HL-60 (cell line): ENCODE measurements at regions not wholly inside any gene's neighbourhood (a gene's known extent, or its start where the extent isn't known, plus 50 kb on each side); places are given as distances from the start of the nearest gene placed in this dataset.

Source experiments
- DNase-seq, 2 experiments: peaks; one replicate each; pipeline ENCODE4 v3.0.0-alpha.2; 2010 to 2020; ENCODE audit warnings: low read depth in 1 of 2, low spot score in 1 of 2
- H3K27ac ChIP-seq: fragments of 250-450 bp; sonication (Bioruptor Pico); replicated peaks from 2 replicates; pipeline ENCODE4 v1.5.1; 2020; ENCODE audit warnings: mild to moderate bottlenecking, moderate library complexity
- H3K27me3 ChIP-seq: fragments of 250-450 bp; sonication (Bioruptor Pico); 2 replicates; pipeline ENCODE4 v1.5.1; 2021; ENCODE audit warnings: mild to moderate bottlenecking, moderate library complexity; ENCODE audit not compliant: insufficient read depth, poor library complexity, severe bottlenecking
- H3K4me3 ChIP-seq: replicated peaks from 2 replicates; pipeline ENCODE4 v1.5.1; 2011; ENCODE audit warnings: mild to moderate bottlenecking, control low read depth, low read length; ENCODE audit not compliant: insufficient read depth
- GABPA ChIP-seq: IDR thresholded peaks from 2 replicates; pipeline ENCODE4 v1.6.1; 2012; ENCODE audit warnings: low read depth
- POLR2AphosphoS5 ChIP-seq: IDR thresholded peaks from 2 replicates; pipeline ENCODE4 v1.6.1; 2012; ENCODE audit warnings: low read depth
- SPI1 ChIP-seq: IDR thresholded peaks from 2 replicates; pipeline ENCODE4 v1.6.1; 2012; ENCODE audit warnings: low read depth, mild to moderate bottlenecking, borderline replicate concordance
- TF ChIP-seq, protein P1 (sequence below): IDR thresholded peaks from one replicate; pipeline ENCODE4 v1.5.1; 2011; ENCODE audit warnings: low read length, control low read depth, inconsistent platforms; ENCODE audit not compliant: insufficient read depth
- TF ChIP-seq, protein P2 (sequence below): IDR thresholded peaks from 2 replicates; pipeline ENCODE4 v1.6.1; 2012; ENCODE audit warnings: low read depth; ENCODE audit not compliant: insufficient replicate concordance

DNA sequence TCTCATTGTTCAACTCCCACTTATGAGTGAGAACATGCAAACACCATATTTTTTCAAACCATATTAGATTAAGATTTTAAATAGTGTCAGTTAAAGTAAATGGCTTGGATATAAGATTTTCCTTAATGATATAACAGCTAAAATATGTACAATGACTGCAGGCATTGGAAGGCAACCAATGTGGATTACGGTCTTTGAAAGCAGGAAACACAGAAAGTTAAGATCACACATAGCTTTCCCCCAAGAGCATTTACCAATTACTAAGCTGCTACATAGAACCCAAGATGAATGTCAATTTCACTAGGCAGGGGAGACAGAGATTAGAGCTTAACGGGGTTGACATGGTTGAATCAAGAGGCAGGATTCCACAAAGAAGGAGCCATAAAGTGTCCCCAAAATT lies 173.2 kb upstream of the TRPC4 start:
- DNase-seq: no peak
- TF ChIP-seq POLR2AphosphoS5 (no peak), SPI1 (no peak), GABPA (no peak)
- TF ChIP-seq, protein P1, sequence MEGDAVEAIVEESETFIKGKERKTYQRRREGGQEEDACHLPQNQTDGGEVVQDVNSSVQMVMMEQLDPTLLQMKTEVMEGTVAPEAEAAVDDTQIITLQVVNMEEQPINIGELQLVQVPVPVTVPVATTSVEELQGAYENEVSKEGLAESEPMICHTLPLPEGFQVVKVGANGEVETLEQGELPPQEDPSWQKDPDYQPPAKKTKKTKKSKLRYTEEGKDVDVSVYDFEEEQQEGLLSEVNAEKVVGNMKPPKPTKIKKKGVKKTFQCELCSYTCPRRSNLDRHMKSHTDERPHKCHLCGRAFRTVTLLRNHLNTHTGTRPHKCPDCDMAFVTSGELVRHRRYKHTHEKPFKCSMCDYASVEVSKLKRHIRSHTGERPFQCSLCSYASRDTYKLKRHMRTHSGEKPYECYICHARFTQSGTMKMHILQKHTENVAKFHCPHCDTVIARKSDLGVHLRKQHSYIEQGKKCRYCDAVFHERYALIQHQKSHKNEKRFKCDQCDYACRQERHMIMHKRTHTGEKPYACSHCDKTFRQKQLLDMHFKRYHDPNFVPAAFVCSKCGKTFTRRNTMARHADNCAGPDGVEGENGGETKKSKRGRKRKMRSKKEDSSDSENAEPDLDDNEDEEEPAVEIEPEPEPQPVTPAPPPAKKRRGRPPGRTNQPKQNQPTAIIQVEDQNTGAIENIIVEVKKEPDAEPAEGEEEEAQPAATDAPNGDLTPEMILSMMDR: no peak
- TF ChIP-seq, protein P2, sequence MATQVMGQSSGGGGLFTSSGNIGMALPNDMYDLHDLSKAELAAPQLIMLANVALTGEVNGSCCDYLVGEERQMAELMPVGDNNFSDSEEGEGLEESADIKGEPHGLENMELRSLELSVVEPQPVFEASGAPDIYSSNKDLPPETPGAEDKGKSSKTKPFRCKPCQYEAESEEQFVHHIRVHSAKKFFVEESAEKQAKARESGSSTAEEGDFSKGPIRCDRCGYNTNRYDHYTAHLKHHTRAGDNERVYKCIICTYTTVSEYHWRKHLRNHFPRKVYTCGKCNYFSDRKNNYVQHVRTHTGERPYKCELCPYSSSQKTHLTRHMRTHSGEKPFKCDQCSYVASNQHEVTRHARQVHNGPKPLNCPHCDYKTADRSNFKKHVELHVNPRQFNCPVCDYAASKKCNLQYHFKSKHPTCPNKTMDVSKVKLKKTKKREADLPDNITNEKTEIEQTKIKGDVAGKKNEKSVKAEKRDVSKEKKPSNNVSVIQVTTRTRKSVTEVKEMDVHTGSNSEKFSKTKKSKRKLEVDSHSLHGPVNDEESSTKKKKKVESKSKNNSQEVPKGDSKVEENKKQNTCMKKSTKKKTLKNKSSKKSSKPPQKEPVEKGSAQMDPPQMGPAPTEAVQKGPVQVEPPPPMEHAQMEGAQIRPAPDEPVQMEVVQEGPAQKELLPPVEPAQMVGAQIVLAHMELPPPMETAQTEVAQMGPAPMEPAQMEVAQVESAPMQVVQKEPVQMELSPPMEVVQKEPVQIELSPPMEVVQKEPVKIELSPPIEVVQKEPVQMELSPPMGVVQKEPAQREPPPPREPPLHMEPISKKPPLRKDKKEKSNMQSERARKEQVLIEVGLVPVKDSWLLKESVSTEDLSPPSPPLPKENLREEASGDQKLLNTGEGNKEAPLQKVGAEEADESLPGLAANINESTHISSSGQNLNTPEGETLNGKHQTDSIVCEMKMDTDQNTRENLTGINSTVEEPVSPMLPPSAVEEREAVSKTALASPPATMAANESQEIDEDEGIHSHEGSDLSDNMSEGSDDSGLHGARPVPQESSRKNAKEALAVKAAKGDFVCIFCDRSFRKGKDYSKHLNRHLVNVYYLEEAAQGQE: no peak
- Histone ChIP-seq H3K4me3 (no peak overlapping the region), H3K27ac (no peak overlapping the region), H3K27me3 (no peaks in the 10 kb centered on the region)

DNA sequence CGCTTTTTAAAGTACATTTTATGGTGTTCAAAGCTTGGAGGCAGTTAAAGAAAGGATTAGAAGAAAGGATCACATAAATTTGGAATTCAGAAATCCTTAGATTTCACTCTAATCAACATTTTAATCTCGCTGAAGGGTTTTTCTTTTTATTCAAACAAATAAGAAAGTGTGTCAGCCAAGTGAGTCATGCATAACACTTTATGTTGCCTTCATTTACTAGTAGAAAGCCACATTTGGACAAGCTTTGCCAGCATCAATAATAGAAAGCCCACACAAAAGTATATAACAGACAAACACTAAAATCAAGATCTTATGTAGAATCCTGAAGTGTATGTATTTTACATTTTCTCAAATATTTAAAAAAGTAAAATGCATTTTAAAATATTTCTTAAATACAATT lies 154.9 kb upstream of the TRPC4 start:
- no peak for TF ChIP-seq SPI1
- no peak for TF ChIP-seq GABPA
- TF ChIP-seq, protein P1: no peak
- TF ChIP-seq, protein P2: no peak
- TF ChIP-seq POLR2AphosphoS5: no peak
- H3K4me3 ChIP-seq: no peak overlapping the region
- no peaks in the 10 kb centered on the region for H3K27me3 ChIP-seq
- DNase-seq: no peak
- no peak overlapping the region for H3K27ac ChIP-seq

DNA sequence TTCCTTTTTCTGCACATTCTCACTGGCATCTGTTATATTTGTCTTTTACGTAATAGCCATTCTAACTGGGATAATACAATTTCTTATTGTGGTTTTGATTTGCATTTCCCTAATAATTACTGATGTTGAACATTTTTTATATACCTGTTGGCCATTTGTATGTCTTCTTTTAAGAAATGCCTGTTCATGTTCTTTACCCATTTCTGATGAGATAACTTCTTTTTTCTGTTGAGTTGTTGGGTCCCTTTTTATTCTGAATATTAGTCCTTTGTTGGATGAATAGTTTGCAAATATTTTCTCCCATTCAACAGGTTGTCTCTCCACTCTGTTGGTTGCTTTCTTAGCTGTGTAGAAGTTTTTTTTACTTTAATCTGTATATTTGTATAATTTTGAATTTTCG lies 147.7 kb upstream of the TRPC4 start:
- no peak for DNase-seq
- no peak for TF ChIP-seq GABPA
- TF ChIP-seq, protein P1: no peak
- Histone ChIP-seq H3K4me3 (no peak overlapping the region), H3K27ac (no peak overlapping the region), H3K27me3 (no peaks in the 10 kb centered on the region)

DNA sequence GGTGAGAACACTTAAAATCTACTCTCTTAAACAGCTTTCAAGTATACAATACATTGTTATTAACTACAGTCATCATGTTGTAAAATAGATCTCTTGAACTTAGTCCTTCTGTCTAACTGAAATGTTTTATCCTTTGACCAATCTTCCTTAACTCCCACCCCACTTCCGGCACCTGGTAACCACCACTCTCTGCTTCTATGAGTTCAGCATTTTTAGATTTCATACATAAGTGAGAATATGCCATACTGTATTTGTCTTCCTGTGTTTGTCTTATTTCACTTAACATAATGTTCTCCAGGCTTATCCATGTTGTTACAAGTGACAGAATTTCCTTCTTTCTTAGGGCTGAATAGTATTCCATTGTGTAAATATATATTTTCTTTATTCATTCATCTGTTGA lies 144.1 kb upstream of the TRPC4 start:
- peaks cover 3% of the 10 kb centered on the region for H3K27me3 ChIP-seq
- TF ChIP-seq, protein P1: no peak
- TF ChIP-seq SPI1 (no peak), GABPA (no peak), POLR2AphosphoS5 (no peak)
- TF ChIP-seq, protein P2: no peak
- DNase-seq: no peak
- no peak overlapping the region for H3K4me3 ChIP-seq
- no peak overlapping the region for H3K27ac ChIP-seq
